GM18951 (cell line): ENCODE measurements at regions not wholly inside any gene's neighbourhood (a gene's known extent, or its start where the extent isn't known, plus 50 kb on each side); places are given as distances from the start of the nearest gene placed in this dataset.
"Not testable (repeated sequence)": the region's sequence is repeated elsewhere in the genome, so short reads cannot be mapped to it uniquely, and the experiment has no call there.

Experiments
- POLR2A ChIP-seq: IDR thresholded peaks from 4 replicates; pipeline ENCODE4 v1.6.1; 2011; ENCODE audit warnings: mild to moderate bottlenecking; ENCODE audit not compliant: insufficient read length, insufficient read depth; ENCODE audit errors: extremely low read depth
- in situ Hi-C: fragments of 300-500 bp; cut with MboI; formaldehyde crosslinking; loops from one replicate; pipeline ENCODE4 v1.12.0; 2022; ENCODE audit warnings: low sequenced_read_pairs, mixed read lengths, inconsistent platforms; ENCODE audit not compliant: unreplicated experiment

GRCh38 chr4:183798301-183799253, 106.5 kb upstream of the STOX2 start:
- in situ Hi-C loops = no loop called here
- no peak for TF ChIP-seq POLR2A

GRCh38 chr4:183801457-183802165, 103.5 kb upstream of the STOX2 start:
- in situ Hi-C loops = no loop called here
- no peak for TF ChIP-seq POLR2A

DNA sequence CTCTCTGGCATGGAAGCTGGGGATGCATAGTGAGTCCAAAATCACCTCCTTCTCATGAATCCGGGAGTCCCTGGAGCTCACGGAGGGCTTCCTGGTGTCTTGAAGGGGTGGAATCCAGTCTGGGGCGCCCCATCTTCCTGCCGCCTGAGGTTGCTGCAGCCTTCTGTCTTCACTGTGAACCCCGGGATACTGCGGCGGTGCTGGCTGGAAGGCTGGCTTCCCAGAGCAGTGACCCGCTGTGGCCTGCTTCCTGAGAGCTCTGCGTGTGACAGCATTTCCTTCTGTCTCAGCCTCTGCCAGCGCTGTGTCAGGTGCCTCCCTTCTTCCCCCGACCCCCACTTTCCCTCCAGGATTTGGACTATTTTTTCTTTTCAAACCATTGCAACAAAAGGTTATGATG, 98.8 kb upstream of the STOX2 start:
- no peak for TF ChIP-seq POLR2A
- in situ Hi-C loops = no loop called here

DNA sequence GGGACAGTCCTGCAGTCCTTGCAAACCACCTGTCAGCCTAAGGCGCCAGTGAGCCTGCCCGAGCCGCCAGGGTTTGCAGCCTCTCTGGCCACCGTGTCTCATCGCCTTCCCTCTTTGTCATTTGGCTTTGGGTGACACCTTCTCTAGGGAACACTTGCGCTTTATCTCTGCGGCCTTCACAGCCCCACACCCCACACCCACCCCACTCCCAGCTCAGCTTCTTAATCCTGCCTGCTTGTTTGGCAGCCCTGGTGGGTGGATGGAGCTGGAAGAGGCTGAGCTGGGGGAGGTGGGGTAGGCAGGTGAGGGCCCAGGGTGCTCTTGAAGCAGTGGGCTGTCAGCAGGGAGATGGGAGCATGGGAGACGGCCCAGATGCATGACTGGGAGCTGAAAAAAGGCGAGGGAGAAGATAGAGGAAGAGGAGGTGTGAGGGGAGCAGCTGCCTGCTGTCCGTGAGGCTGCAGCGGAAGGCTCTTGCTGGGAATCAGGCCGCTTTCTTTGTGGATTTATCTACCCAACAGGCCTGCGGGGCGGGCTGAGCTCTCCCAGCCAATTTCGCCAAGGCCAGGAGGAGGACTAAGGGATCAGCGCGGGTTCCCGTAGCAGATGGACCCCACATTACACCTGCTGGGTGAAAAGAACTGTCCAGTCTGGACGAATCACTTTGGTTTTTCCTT, 97.5 kb upstream of the STOX2 start:
- in situ Hi-C loops = no loop called here
- no peak for TF ChIP-seq POLR2A

DNA sequence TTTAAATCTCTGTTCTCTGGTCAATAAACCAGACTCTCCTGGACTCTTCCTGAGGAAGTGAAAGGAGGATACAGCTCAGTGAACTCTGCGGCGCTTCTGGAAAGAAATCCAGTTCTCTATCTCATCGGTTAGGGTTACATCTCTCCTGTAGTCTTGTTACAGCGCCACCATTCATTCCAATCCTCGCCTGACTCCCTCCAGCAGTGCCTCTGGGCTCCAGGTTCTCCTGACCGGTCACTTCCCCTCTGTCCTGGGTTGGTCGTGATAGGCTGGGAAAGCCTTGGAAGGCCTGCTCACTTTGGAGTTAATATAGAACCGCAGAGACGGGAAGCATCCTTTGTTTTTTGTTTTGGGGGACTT, 97.0 kb upstream of the STOX2 start:
- in situ Hi-C loops = no loop called here
- no peak for TF ChIP-seq POLR2A

GRCh38 chr4:183812567-183812966, 92.5 kb upstream of the STOX2 start:
- TF ChIP-seq POLR2A = no peak
- in situ Hi-C loops = no loop called here

GRCh38 chr4:183814461-183814860, 90.6 kb upstream of the STOX2 start:
- TF ChIP-seq POLR2A = no peak
- in situ Hi-C loops = no loop called here

DNA sequence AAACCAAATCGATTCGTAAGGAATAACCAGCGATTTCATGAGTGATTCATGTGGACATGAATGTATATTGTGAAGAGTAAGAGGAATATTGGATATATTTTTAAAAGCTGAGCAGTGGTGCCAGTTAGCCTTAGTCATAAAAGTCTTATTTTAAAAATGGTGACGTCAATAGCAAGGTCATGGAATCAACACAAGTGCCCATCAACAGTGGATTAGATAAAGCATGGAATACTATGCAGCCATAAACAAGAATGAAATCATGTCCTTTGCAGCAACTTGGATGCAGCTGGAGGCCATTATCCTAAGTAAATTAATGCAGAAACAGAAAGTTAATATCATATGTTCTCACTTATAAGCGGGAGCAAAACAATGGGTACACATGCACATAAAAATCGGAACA, 89.0 kb upstream of the STOX2 start:
- in situ Hi-C loops = no loop called here
- no peak for TF ChIP-seq POLR2A

GRCh38 chr4:183816882-183817509, 88.1 kb upstream of the STOX2 start:
- in situ Hi-C loops = no loop called here
- TF ChIP-seq POLR2A = no peak

DNA sequence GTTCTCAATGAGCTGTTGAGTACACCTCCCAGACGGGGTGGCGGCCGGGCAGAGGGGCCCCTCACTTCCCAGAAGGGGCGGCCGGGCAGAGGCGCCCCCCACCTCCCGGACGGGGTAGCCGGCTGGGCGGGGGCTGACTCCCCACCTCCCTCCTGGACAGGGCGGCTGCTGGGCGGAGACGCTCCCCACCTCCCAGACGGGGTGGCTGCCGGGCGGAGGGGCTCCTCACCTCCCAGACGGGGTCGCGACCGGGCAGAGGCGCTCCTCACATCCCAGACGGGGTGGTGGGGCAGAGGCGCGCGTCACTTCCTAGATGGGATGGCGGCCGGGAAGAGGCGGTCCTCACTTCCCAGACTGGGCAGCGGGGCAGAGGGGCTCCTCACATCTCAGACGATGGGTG, 86.5 kb upstream of the STOX2 start:
- in situ Hi-C loops = not testable (repeated sequence)

DNA sequence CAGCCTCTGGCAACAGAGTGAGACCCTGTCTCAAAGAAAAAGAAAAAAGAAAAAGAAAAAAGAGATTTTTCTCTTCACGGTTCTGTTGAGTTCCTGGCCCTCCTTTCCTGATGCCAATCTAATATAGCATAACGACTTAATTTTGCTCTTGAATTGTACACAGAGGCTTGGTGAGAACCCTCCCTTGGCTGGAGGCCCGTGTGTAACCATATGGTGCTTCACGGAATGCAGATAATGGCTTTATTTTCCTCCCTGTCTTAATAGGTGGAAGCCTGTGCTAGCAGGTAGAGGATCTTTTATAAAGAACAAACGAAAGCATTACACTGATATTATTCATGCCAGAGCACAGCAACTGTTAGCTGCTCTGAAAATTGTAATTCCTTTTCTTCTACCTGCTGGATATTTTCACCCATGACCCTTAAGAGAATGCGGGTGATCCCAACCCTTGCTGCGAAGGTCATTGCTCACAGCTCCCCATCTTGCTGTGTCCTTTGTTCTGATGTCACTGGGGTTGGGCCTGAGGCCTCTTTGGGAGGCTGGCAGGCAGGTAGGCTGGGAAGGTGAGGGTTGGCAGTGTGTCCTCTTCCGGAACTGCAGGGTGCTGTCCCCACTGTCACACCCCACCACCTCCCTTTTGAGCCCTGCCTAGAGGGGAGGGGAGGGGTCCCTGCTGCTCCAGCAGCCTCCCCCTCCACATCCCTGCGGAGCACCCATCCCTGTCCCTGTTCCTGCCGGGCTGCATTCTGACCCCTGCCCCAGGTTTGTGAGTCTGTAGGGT, 83.8 kb upstream of the STOX2 start:
- in situ Hi-C loops = no loop called here
- no peak for TF ChIP-seq POLR2A

GRCh38 chr4:183823434-183823833, 81.7 kb upstream of the STOX2 start:
- no peak for TF ChIP-seq POLR2A
- in situ Hi-C loops = no loop called here
